ENCODE measurements at regions not wholly inside any gene's neighbourhood (a gene's known extent, or its start where the extent isn't known, plus 50 kb on each side); places are given as distances from the start of the nearest gene placed in this dataset.

DNA sequence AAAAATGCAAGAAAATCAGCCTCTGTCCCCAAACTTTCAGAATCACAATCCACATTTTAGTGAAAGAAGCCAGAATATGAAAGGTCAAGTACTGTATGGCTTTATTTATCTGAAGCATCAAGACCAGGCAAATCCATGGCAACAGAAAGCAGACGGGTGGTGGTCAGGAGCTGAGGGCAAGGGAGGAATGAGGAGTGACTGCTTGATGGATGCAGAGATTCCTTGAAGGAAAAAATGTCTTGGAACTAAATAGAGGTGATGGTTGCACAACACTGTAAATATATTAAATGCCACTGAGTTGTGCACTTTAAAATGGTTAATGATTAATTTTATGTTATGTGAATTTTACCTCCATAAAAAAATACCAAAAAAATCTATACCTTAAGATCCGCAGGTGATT is 165.1 kb downstream of the GXYLT1 start:
- Histone ChIP-seq H3K27ac (no peak overlapping the region), H3K4me1 (no peaks in the 10 kb centered on the region), H3K4me3 (no peak overlapping the region), H3K27me3 (ENCODE audit: insufficient read depth in 3 of 3, low read length in 2 of 3) (no peaks in the 10 kb centered on the region), H3K36me3 (ENCODE audit: insufficient read depth in 1 of 2, low read depth in 1 of 2) (no peaks in the 10 kb centered on the region), H3K9me3 (no peaks in the 10 kb centered on the region)
- TF ChIP-seq, protein P1, sequence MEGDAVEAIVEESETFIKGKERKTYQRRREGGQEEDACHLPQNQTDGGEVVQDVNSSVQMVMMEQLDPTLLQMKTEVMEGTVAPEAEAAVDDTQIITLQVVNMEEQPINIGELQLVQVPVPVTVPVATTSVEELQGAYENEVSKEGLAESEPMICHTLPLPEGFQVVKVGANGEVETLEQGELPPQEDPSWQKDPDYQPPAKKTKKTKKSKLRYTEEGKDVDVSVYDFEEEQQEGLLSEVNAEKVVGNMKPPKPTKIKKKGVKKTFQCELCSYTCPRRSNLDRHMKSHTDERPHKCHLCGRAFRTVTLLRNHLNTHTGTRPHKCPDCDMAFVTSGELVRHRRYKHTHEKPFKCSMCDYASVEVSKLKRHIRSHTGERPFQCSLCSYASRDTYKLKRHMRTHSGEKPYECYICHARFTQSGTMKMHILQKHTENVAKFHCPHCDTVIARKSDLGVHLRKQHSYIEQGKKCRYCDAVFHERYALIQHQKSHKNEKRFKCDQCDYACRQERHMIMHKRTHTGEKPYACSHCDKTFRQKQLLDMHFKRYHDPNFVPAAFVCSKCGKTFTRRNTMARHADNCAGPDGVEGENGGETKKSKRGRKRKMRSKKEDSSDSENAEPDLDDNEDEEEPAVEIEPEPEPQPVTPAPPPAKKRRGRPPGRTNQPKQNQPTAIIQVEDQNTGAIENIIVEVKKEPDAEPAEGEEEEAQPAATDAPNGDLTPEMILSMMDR (IDR thresholded peaks at IDR 0.05), result no peak
- intact Hi-C loops (cut with DNase I), result no loop called here
- ATAC-seq, result no peak
- no peak for DNase-seq
- 76 to 78% (median 77%) methylated on average over 2 of the region's 2 CpGs for WGBS, 3 donors

DNA sequence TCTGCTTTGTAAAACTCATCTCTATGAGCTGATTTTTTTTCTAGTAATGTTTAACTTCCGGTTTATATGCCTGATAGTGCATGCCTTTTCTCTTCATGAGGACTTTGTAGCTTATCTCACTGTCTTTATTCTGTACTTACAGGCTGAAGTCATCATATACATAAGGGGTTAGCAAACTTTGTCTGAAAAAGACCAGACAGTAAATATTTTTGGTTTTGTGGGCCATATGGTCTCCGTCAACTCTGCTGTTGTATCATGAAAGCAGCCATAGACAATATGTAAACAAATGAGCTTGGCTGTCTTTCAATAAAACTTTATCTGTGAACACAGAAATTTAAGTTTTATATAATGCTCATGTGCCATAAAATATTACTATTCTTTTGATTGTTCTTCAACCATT is 172.1 kb downstream of the GXYLT1 start:
- 96 to 97% (median 96%) methylated on average over 2 of the region's 2 CpGs for WGBS, 3 donors
- Histone ChIP-seq H3K36me3 (ENCODE audit: insufficient read depth in 1 of 2, low read depth in 1 of 2) (no peaks in the 10 kb centered on the region), H3K27ac (no peak overlapping the region), H3K4me1 (no peaks in the 10 kb centered on the region), H3K4me3 (no peak overlapping the region), H3K27me3 (ENCODE audit: insufficient read depth in 3 of 3, low read length in 2 of 3) (no peaks in the 10 kb centered on the region), H3K9me3 (no peaks in the 10 kb centered on the region)
- TF ChIP-seq, protein P1 (IDR thresholded peaks at IDR 0.05), result no peak
- intact Hi-C loops (cut with DNase I), result no loop called here
- no peak for ATAC-seq
- DNase-seq, result no peak

GRCh38 chr12:41972196-41972595 is 172.5 kb downstream of the GXYLT1 start:
- Histone ChIP-seq H3K27ac (no peak overlapping the region), H3K9me3 (no peaks in the 10 kb centered on the region), H3K4me1 (no peaks in the 10 kb centered on the region), H3K27me3 (ENCODE audit: insufficient read depth in 3 of 3, low read length in 2 of 3) (no peaks in the 10 kb centered on the region), H3K36me3 (ENCODE audit: insufficient read depth in 1 of 2, low read depth in 1 of 2) (no peaks in the 10 kb centered on the region), H3K4me3 (no peak overlapping the region)
- ATAC-seq (no peak), DNase-seq (no peak)
- 65 to 72% (median 67%) methylated on average over 3 of the region's 3 CpGs for WGBS, 3 donors
- intact Hi-C loops (cut with DNase I), result no loop called here
- TF ChIP-seq, protein P1 (IDR thresholded peaks at IDR 0.05), result no peak

GRCh38 chr12:41970744-41971143 is 173.9 kb downstream of the GXYLT1 start:
- Histone ChIP-seq H3K4me3 (no peak overlapping the region), H3K36me3 (ENCODE audit: insufficient read depth in 1 of 2, low read depth in 1 of 2) (no peaks in the 10 kb centered on the region), H3K9me3 (no peaks in the 10 kb centered on the region), H3K4me1 (no peaks in the 10 kb centered on the region), H3K27me3 (ENCODE audit: insufficient read depth in 3 of 3, low read length in 2 of 3) (no peaks in the 10 kb centered on the region), H3K27ac (no peak overlapping the region)
- intact Hi-C loops (cut with DNase I), result no loop called here
- ATAC-seq (no peak), DNase-seq (no peak)
- 68 to 79% (median 70%) methylated on average over 2 of the region's 2 CpGs for WGBS, 3 donors
- TF ChIP-seq, protein P1 (IDR thresholded peaks at IDR 0.05), result no peak

- H3K36me3 ChIP-seq (ENCODE audit: insufficient read depth in 1 of 2, low read depth in 1 of 2), result no peaks in the 10 kb centered on the region
- no peaks in the 10 kb centered on the region for H3K9me3 ChIP-seq
- TF ChIP-seq, protein P1 (IDR thresholded peaks at IDR 0.05), result no peak
- no peaks in the 10 kb centered on the region for H3K4me1 ChIP-seq
- no peak overlapping the region for H3K27ac ChIP-seq
- no peaks in the 10 kb centered on the region for H3K27me3 ChIP-seq (ENCODE audit: insufficient read depth in 3 of 3, low read length in 2 of 3)
- intact Hi-C loops (cut with DNase I), result no loop called here
- no peak for DNase-seq
- ATAC-seq, result no peak
- H3K4me3 ChIP-seq, result no peak overlapping the region
Measured at GRCh38 chr12:41968599-41968998, 176.1 kb downstream of the GXYLT1 start.

Data from psoas muscle (tissue), 7 donors.